ENCODE measurements at regions not wholly inside any gene's neighbourhood (a gene's known extent, or its start where the extent isn't known, plus 50 kb on each side); places are given as distances from the start of the nearest gene placed in this dataset.
"Not testable (repeated sequence)": the region's sequence is repeated elsewhere in the genome, so short reads cannot be mapped to it uniquely, and the experiment has no call there.

DNA sequence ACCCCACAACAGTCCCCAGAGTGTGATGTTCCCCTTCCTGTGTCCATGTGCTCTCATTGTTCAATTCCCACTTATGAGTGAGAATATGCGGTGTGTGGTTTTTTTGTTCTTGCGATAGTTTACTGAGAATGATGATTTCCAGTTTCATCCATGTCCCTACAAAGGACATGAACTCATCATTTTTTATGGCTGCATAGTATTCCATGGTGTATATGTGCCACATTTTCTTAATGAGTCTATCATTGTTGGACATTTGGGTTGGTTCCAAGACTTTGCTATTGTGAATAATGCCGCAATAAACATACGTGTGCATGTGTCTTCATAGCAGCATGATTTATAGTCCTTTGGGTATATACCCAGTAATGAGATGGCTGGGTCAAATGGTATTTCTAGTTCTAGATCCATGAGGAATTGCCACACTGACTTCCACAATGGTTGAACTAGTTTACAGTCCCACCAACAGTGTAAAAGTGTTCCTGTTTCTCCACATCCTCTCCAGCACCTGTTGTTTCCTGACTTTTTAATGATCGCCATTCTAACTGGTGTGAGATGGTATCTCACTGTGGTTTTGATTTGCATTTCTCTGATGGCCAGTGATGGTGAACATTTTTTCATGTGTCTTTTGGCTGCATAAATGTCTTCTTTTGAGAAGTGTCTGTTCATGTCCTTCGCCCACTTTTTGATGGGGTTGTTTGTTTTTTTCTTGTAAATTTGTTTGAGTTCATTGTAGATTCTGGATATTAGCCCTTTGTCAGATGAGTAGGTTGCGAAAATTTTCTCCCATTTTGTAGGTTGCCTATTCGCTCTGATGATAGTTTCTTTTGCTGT lies 120.0 kb downstream of the GOSR1 start:
- not testable (repeated sequence) for TF ChIP-seq CTCF, POLR2A (IDR thresholded peaks at IDR 0.05)
